ENCODE measurements at regions not wholly inside any gene's neighbourhood (a gene's known extent, or its start where the extent isn't known, plus 50 kb on each side); places are given as distances from the start of the nearest gene placed in this dataset.

- no peaks in the 10 kb centered on the region for H3K9me3 ChIP-seq (ENCODE audit: control insufficient read depth, insufficient read depth, low read depth, low read length)
- no peak overlapping the region for H3K9ac ChIP-seq (ENCODE audit: low read length)
- no peaks in the 10 kb centered on the region; the same call in 1 of the 2 replicates for H3K4me1 ChIP-seq (ENCODE audit: control insufficient read depth, insufficient read depth, low read length)
- no peak overlapping the region for H3K4me3 ChIP-seq (ENCODE audit: low read depth, low read length)
- H3K27ac ChIP-seq (ENCODE audit: low read depth, low read length), result no peak overlapping the region
- H3K27me3 ChIP-seq (ENCODE audit: control insufficient read depth, insufficient read depth, low read length), result no peaks in the 10 kb centered on the region
- no peaks in the 10 kb centered on the region for H3K36me3 ChIP-seq (ENCODE audit: control insufficient read depth, insufficient read depth, low read length)
Observed at GRCh38 chr7:124672011-124672410, 93.6 kb downstream of the GPR37 start.

- Histone ChIP-seq H3K4me1 (ENCODE audit: control insufficient read depth, insufficient read depth, low read length) (no peaks in the 10 kb centered on the region; the same call in 1 of the 2 replicates), H3K36me3 (ENCODE audit: control insufficient read depth, insufficient read depth, low read length) (no peaks in the 10 kb centered on the region), H3K9me3 (ENCODE audit: control insufficient read depth, insufficient read depth, low read depth, low read length) (no peaks in the 10 kb centered on the region), H3K9ac (ENCODE audit: low read length) (no peak overlapping the region), H3K27ac (ENCODE audit: low read depth, low read length) (no peak overlapping the region), H3K4me3 (ENCODE audit: low read depth, low read length) (no peak overlapping the region), H3K27me3 (ENCODE audit: control insufficient read depth, insufficient read depth, low read length) (no peaks in the 10 kb centered on the region)
Observed at GRCh38 chr7:124667312-124668153, 98.1 kb downstream of the GPR37 start.

GRCh38 chr7:124662937-124663336 lies 102.7 kb downstream of the GPR37 start:
- no peak overlapping the region for H3K4me3 ChIP-seq (ENCODE audit: low read depth, low read length)
- H3K27ac ChIP-seq (ENCODE audit: low read depth, low read length), result no peak overlapping the region
- no peaks in the 10 kb centered on the region for H3K9me3 ChIP-seq (ENCODE audit: control insufficient read depth, insufficient read depth, low read depth, low read length)
- no peaks in the 10 kb centered on the region for H3K4me1 ChIP-seq (ENCODE audit: control insufficient read depth, insufficient read depth, low read length)
- no peak overlapping the region for H3K9ac ChIP-seq (ENCODE audit: low read length)
- no peaks in the 10 kb centered on the region for H3K27me3 ChIP-seq (ENCODE audit: control insufficient read depth, insufficient read depth, low read length)
- H3K36me3 ChIP-seq (ENCODE audit: control insufficient read depth, insufficient read depth, low read length), result no peaks in the 10 kb centered on the region

- Histone ChIP-seq H3K27me3 (ENCODE audit: control insufficient read depth, insufficient read depth, low read length) (no peaks in the 10 kb centered on the region), H3K9ac (ENCODE audit: low read length) (no peak overlapping the region), H3K4me1 (ENCODE audit: control insufficient read depth, insufficient read depth, low read length) (no peaks in the 10 kb centered on the region), H3K36me3 (ENCODE audit: control insufficient read depth, insufficient read depth, low read length) (no peaks in the 10 kb centered on the region), H3K4me3 (ENCODE audit: low read depth, low read length) (no peak overlapping the region), H3K9me3 (ENCODE audit: control insufficient read depth, insufficient read depth, low read depth, low read length) (no peaks in the 10 kb centered on the region), H3K27ac (ENCODE audit: low read depth, low read length) (no peak overlapping the region)
Observed at GRCh38 chr7:124662372-124662771, 103.2 kb downstream of the GPR37 start.

- no peaks in the 10 kb centered on the region for H3K9me3 ChIP-seq (ENCODE audit: control insufficient read depth, insufficient read depth, low read depth, low read length)
- H3K27ac ChIP-seq (ENCODE audit: low read depth, low read length), result no peak overlapping the region
- H3K4me3 ChIP-seq (ENCODE audit: low read depth, low read length), result no peak overlapping the region
- no peaks in the 10 kb centered on the region for H3K36me3 ChIP-seq (ENCODE audit: control insufficient read depth, insufficient read depth, low read length)
- H3K27me3 ChIP-seq (ENCODE audit: control insufficient read depth, insufficient read depth, low read length), result no peaks in the 10 kb centered on the region
- no peaks in the 10 kb centered on the region for H3K4me1 ChIP-seq (ENCODE audit: control insufficient read depth, insufficient read depth, low read length)
- no peak overlapping the region for H3K9ac ChIP-seq (ENCODE audit: low read length)
Observed at GRCh38 chr7:124655990-124656389, 109.6 kb downstream of the GPR37 start.

- H3K4me1 ChIP-seq (ENCODE audit: control insufficient read depth, insufficient read depth, low read length), result no peaks in the 10 kb centered on the region
- no peak overlapping the region for H3K9ac ChIP-seq (ENCODE audit: low read length)
- no peaks in the 10 kb centered on the region for H3K27me3 ChIP-seq (ENCODE audit: control insufficient read depth, insufficient read depth, low read length)
- H3K4me3 ChIP-seq (ENCODE audit: low read depth, low read length), result no peak overlapping the region
- no peak overlapping the region for H3K27ac ChIP-seq (ENCODE audit: low read depth, low read length)
- no peaks in the 10 kb centered on the region for H3K9me3 ChIP-seq (ENCODE audit: control insufficient read depth, insufficient read depth, low read depth, low read length)
- no peaks in the 10 kb centered on the region for H3K36me3 ChIP-seq (ENCODE audit: control insufficient read depth, insufficient read depth, low read length)
Observed at GRCh38 chr7:124652237-124652636, 113.4 kb downstream of the GPR37 start.

- Histone ChIP-seq H3K9ac (ENCODE audit: low read length) (no peak overlapping the region), H3K27me3 (ENCODE audit: control insufficient read depth, insufficient read depth, low read length) (no peaks in the 10 kb centered on the region), H3K4me3 (ENCODE audit: low read depth, low read length) (no peak overlapping the region), H3K4me1 (ENCODE audit: control insufficient read depth, insufficient read depth, low read length) (no peaks in the 10 kb centered on the region), H3K27ac (ENCODE audit: low read depth, low read length) (no peak overlapping the region), H3K36me3 (ENCODE audit: control insufficient read depth, insufficient read depth, low read length) (no peaks in the 10 kb centered on the region), H3K9me3 (ENCODE audit: control insufficient read depth, insufficient read depth, low read depth, low read length) (no peaks in the 10 kb centered on the region)
Observed at GRCh38 chr7:124651136-124651535, 114.5 kb downstream of the GPR37 start.

GRCh38 chr7:124649397-124650014 lies 116.1 kb downstream of the GPR37 start:
- Histone ChIP-seq H3K27ac (ENCODE audit: low read depth, low read length) (no peak overlapping the region), H3K4me1 (ENCODE audit: control insufficient read depth, insufficient read depth, low read length) (no peaks in the 10 kb centered on the region; the same call in 1 of the 2 replicates), H3K9ac (ENCODE audit: low read length) (no peak overlapping the region), H3K36me3 (ENCODE audit: control insufficient read depth, insufficient read depth, low read length) (no peaks in the 10 kb centered on the region), H3K27me3 (ENCODE audit: control insufficient read depth, insufficient read depth, low read length) (no peaks in the 10 kb centered on the region), H3K9me3 (ENCODE audit: control insufficient read depth, insufficient read depth, low read depth, low read length) (no peaks in the 10 kb centered on the region), H3K4me3 (ENCODE audit: low read depth, low read length) (no peak overlapping the region)

GRCh38 chr7:124647630-124648306 lies 117.8 kb downstream of the GPR37 start:
- Histone ChIP-seq H3K27me3 (ENCODE audit: control insufficient read depth, insufficient read depth, low read length) (no peaks in the 10 kb centered on the region), H3K36me3 (ENCODE audit: control insufficient read depth, insufficient read depth, low read length) (no peaks in the 10 kb centered on the region), H3K4me1 (ENCODE audit: control insufficient read depth, insufficient read depth, low read length) (no peaks in the 10 kb centered on the region; the same call in 1 of the 2 replicates), H3K9me3 (ENCODE audit: control insufficient read depth, insufficient read depth, low read depth, low read length) (no peaks in the 10 kb centered on the region), H3K9ac (ENCODE audit: low read length) (no peak overlapping the region), H3K4me3 (ENCODE audit: low read depth, low read length) (no peak overlapping the region), H3K27ac (ENCODE audit: low read depth, low read length) (no peak overlapping the region)

GRCh38 chr7:124645704-124646103 lies 119.9 kb downstream of the GPR37 start:
- Histone ChIP-seq H3K4me3 (ENCODE audit: low read depth, low read length) (no peak overlapping the region), H3K27me3 (ENCODE audit: control insufficient read depth, insufficient read depth, low read length) (no peaks in the 10 kb centered on the region), H3K36me3 (ENCODE audit: control insufficient read depth, insufficient read depth, low read length) (no peaks in the 10 kb centered on the region), H3K4me1 (ENCODE audit: control insufficient read depth, insufficient read depth, low read length) (no peaks in the 10 kb centered on the region; the same call in 1 of the 2 replicates), H3K9me3 (ENCODE audit: control insufficient read depth, insufficient read depth, low read depth, low read length) (no peaks in the 10 kb centered on the region), H3K9ac (ENCODE audit: low read length) (no peak overlapping the region), H3K27ac (ENCODE audit: low read depth, low read length) (no peak overlapping the region)

GRCh38 chr7:124643311-124643811 lies 122.2 kb downstream of the GPR37 start:
- H3K27me3 ChIP-seq (ENCODE audit: control insufficient read depth, insufficient read depth, low read length), result no peaks in the 10 kb centered on the region
- H3K9ac ChIP-seq (ENCODE audit: low read length), result no peak overlapping the region
- no peak overlapping the region for H3K4me3 ChIP-seq (ENCODE audit: low read depth, low read length)
- no peak overlapping the region for H3K27ac ChIP-seq (ENCODE audit: low read depth, low read length)
- H3K9me3 ChIP-seq (ENCODE audit: control insufficient read depth, insufficient read depth, low read depth, low read length), result no peaks in the 10 kb centered on the region
- no peaks in the 10 kb centered on the region for H3K36me3 ChIP-seq (ENCODE audit: control insufficient read depth, insufficient read depth, low read length)
- peaks cover 6% of the 10 kb centered on the region for H3K4me1 ChIP-seq (ENCODE audit: control insufficient read depth, insufficient read depth, low read length)
